ENCODE measurements at regions not wholly inside any gene's neighbourhood (a gene's known extent, or its start where the extent isn't known, plus 50 kb on each side); places are given as distances from the start of the nearest gene placed in this dataset.

- H4K20me1 ChIP-seq (replicated peaks; ENCODE audit: control insufficient read depth, extremely low read depth, insufficient read depth, low read length), result no peaks in the 10 kb centered on the region
- DNase-seq (ENCODE audit: low read depth, low spot score) (no peak), FAIRE-seq (no peak)
- no peak overlapping the region for H2AFZ ChIP-seq (ENCODE audit: low read depth, low read length)
- no peak overlapping the region for H3K4me2 ChIP-seq (ENCODE audit: insufficient read depth, low read length)
- no TSS peak for BruUV-seq (replicated peaks)
- dilution Hi-C loops (cut with MboI; ENCODE audit: extremely low pct_ligation_motif_present, low sequenced_read_pairs) (no loop called here), intact Hi-C loops (cut with micrococcal nuclease) (no loop called here)
- ChIA-PET CTCF (no interaction called here), POLR2A (no interaction called here)
- H3K4me3 ChIP-seq (replicated peaks in 1 of 3; ENCODE audit: insufficient read depth in 1 of 3, low read depth in 1 of 3, low read length in 3 of 3), result no peak overlapping the region
- no peaks in the 10 kb centered on the region for H3K36me3 ChIP-seq (ENCODE audit: control insufficient read depth in 2 of 2, extremely low read depth in 1 of 2, insufficient read depth in 2 of 2, low read length in 2 of 2)
- no peaks in the 10 kb centered on the region for H3K79me2 ChIP-seq (ENCODE audit: control insufficient read depth, insufficient read depth, low read length)
- H3K9me1 ChIP-seq (replicated peaks; ENCODE audit: control insufficient read depth, extremely low read depth, insufficient read depth, low read length), result no peaks in the 10 kb centered on the region
- H3K27ac ChIP-seq (ENCODE audit: insufficient read depth, low read depth, low read length), result no peak overlapping the region
- H3K9me3 ChIP-seq (replicated peaks; ENCODE audit: control insufficient read depth, insufficient read depth, low read length), result no peaks in the 10 kb centered on the region
- H3K4me1 ChIP-seq (ENCODE audit: control insufficient read depth, extremely low read depth, insufficient read depth, low read length), result no peaks in the 10 kb centered on the region
- H3K9ac ChIP-seq (replicated peaks; ENCODE audit: extremely low read depth, insufficient read depth, low read length), result no peak overlapping the region
- TF ChIP-seq EZH2 (IDR thresholded peaks at IDR 0.05; ENCODE audit: borderline replicate concordance, low read depth, low read length, severe bottlenecking) (no peak), GATA2 (IDR thresholded peaks at IDR 0.05; ENCODE audit: insufficient read depth, insufficient read length, low read depth, low read length) (no peak), FOS (IDR thresholded peaks at IDR 0.05; ENCODE audit: borderline replicate concordance, insufficient read depth, low read length) (no peak), POLR2A (IDR thresholded peaks at IDR 0.05; ENCODE audit: low read depth, low read length) (no peak), POLR2AphosphoS5 (IDR thresholded peaks at IDR 0.05; ENCODE audit: insufficient read depth, low read depth, low read length) (no peak), JUN (IDR thresholded peaks at IDR 0.05; ENCODE audit: borderline replicate concordance, insufficient read depth, insufficient read length, low read depth) (no peak), MYC (IDR thresholded peaks at IDR 0.05; ENCODE audit: low read depth, low read length) (no peak), MAX (IDR thresholded peaks at IDR 0.05; ENCODE audit: insufficient read depth, insufficient read length) (no peak)
- TF ChIP-seq, protein P1, sequence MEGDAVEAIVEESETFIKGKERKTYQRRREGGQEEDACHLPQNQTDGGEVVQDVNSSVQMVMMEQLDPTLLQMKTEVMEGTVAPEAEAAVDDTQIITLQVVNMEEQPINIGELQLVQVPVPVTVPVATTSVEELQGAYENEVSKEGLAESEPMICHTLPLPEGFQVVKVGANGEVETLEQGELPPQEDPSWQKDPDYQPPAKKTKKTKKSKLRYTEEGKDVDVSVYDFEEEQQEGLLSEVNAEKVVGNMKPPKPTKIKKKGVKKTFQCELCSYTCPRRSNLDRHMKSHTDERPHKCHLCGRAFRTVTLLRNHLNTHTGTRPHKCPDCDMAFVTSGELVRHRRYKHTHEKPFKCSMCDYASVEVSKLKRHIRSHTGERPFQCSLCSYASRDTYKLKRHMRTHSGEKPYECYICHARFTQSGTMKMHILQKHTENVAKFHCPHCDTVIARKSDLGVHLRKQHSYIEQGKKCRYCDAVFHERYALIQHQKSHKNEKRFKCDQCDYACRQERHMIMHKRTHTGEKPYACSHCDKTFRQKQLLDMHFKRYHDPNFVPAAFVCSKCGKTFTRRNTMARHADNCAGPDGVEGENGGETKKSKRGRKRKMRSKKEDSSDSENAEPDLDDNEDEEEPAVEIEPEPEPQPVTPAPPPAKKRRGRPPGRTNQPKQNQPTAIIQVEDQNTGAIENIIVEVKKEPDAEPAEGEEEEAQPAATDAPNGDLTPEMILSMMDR (IDR thresholded peaks at IDR 0.05; ENCODE audit: extremely low read depth in 1 of 2, insufficient read depth in 1 of 2, low read depth in 1 of 2, low read length in 2 of 2), result no peak
- no peaks in the 10 kb centered on the region for H3K27me3 ChIP-seq (ENCODE audit: control insufficient read depth in 2 of 2, insufficient read depth in 2 of 2, low read length in 2 of 2)
Observed at GRCh38 chrX:34470507-34470906, 186.6 kb downstream of the TMEM47 start.

Data from endothelial cell of umbilical vein (primary cell).